HEK293 (cell line): ENCODE measurements at regions not wholly inside any gene's neighbourhood (a gene's known extent, or its start where the extent isn't known, plus 50 kb on each side); places are given as distances from the start of the nearest gene placed in this dataset.

ENCODE experiments used
- CTCF ChIA-PET: fragments of 350-600 bp; formaldehyde crosslinking; extraction: SDS; loops from one replicate; lab custom pipeline; 2021; ENCODE audit warnings: antibody characterized with exemption; lab: Yijun Ruan, JAX
- POLR2A ChIA-PET: fragments of 300-600 bp; formaldehyde crosslinking; extraction: SDS; loops from one replicate; lab custom pipeline; 2020; ENCODE audit warnings: antibody characterized with exemption, inconsistent platforms; lab: Yijun Ruan, JAX
- H3K27ac ChIP-seq: fragments of 200-500 bp; sonication (Bioruptor generic); 2 replicates; pipeline ENCODE4 v1.5.1; 2014; ENCODE audit warnings: low read depth, low read length, control low read depth, inconsistent platforms; ENCODE audit errors: extremely low read depth
- H3K36me3 ChIP-seq, 2 experiments: fragments of 200-500 bp in 1 of 2; sonication (Bioruptor generic) in 1 of 2; 1 replicate in 1 of 2; 2 replicates in 1 of 2; pipeline ENCODE4 v1.5.1; 2014 to 2017; ENCODE audit warnings: inconsistent platforms in 2 of 2, low read length in 2 of 2; ENCODE audit not compliant: control insufficient read depth in 2 of 2, insufficient read depth in 1 of 2
- H3K4me1 ChIP-seq: fragments of 200-500 bp; sonication (Bioruptor generic); 2 replicates; pipeline ENCODE4 v1.5.1; 2014; ENCODE audit warnings: mild to moderate bottlenecking, low read length, inconsistent platforms; ENCODE audit not compliant: control insufficient read depth, insufficient read depth
- H3K4me3 ChIP-seq: 2 replicates; pipeline ENCODE4 v1.5.1; 2011; ENCODE audit warnings: low read depth, mild to moderate bottlenecking, control low read depth, low read length, moderate library complexity
- H3K9me3 ChIP-seq: fragments of 200-500 bp; sonication (Bioruptor generic); 2 replicates; pipeline ENCODE4 v1.5.1; 2014; ENCODE audit warnings: low read depth, low read length, inconsistent platforms; ENCODE audit not compliant: control insufficient read depth, insufficient read depth
- EGR2 ChIP-seq: fragments of 450-650 bp; formaldehyde crosslinking; IDR thresholded peaks from 2 replicates; pipeline ENCODE4 v1.5.1; 2016; ENCODE audit warnings: low read depth, missing biosample characterization, missing genetic modification characterization
- GLI2 ChIP-seq: fragments of 450-650 bp; formaldehyde crosslinking; IDR thresholded peaks from 2 replicates; pipeline ENCODE4; 2017; ENCODE audit warnings: missing biosample characterization, missing genetic modification characterization, low read depth, borderline replicate concordance
- GLIS1 ChIP-seq: fragments of 450-650 bp; formaldehyde crosslinking; IDR thresholded peaks from 2 replicates; pipeline ENCODE4 v1.5.1; 2016; ENCODE audit warnings: missing biosample characterization, missing genetic modification characterization
- IKZF3 ChIP-seq: fragments of 450-650 bp; IDR thresholded peaks from 2 replicates; pipeline ENCODE4 v1.5.0; 2018; ENCODE audit warnings: missing biosample characterization, mild to moderate bottlenecking, missing genetic modification characterization, moderate library complexity
- KLF9 ChIP-seq: fragments of 450-650 bp; formaldehyde crosslinking; IDR thresholded peaks from 2 replicates; pipeline ENCODE4 v1.5.1; 2016; ENCODE audit warnings: missing biosample characterization, missing genetic modification characterization, low read depth
- MZF1 ChIP-seq: fragments of 450-650 bp; formaldehyde crosslinking; IDR thresholded peaks from 2 replicates; pipeline ENCODE4 v1.5.1; 2017; ENCODE audit warnings: missing biosample characterization, missing genetic modification characterization, borderline replicate concordance
- YY2 ChIP-seq: fragments of 450-650 bp; formaldehyde crosslinking; IDR thresholded peaks from 2 replicates; pipeline ENCODE4 v1.5.1; 2016; ENCODE audit warnings: missing biosample characterization, missing genetic modification characterization
- ZBTB17 ChIP-seq: fragments of 450-650 bp; formaldehyde crosslinking; IDR thresholded peaks from 2 replicates; pipeline ENCODE4 v1.5.1; 2016; ENCODE audit warnings: missing biosample characterization, missing genetic modification characterization
- ZBTB48 ChIP-seq: fragments of 450-650 bp; formaldehyde crosslinking; IDR thresholded peaks from 2 replicates; pipeline ENCODE4 v1.5.1; 2016; ENCODE audit warnings: missing biosample characterization, missing genetic modification characterization
- ZNF112 ChIP-seq: fragments of 450-650 bp; formaldehyde crosslinking; IDR thresholded peaks from 2 replicates; pipeline ENCODE4 v1.5.0; 2017; ENCODE audit warnings: missing biosample characterization, missing genetic modification characterization
- ZNF132 ChIP-seq: fragments of 450-650 bp; formaldehyde crosslinking; IDR thresholded peaks from 2 replicates; pipeline ENCODE4 v1.5.1; 2017; ENCODE audit warnings: missing biosample characterization, missing genetic modification characterization, borderline replicate concordance
- ZNF266 ChIP-seq: fragments of 450-650 bp; formaldehyde crosslinking; IDR thresholded peaks from 2 replicates; pipeline ENCODE4 v1.5.1; 2016; ENCODE audit warnings: missing biosample characterization, missing genetic modification characterization, low read depth
- ZNF350 ChIP-seq: fragments of 450-650 bp; formaldehyde crosslinking; IDR thresholded peaks from 2 replicates; pipeline ENCODE4 v1.5.0; 2017; ENCODE audit warnings: missing biosample characterization, mild to moderate bottlenecking, missing genetic modification characterization
- ZNF354C ChIP-seq: fragments of 450-650 bp; formaldehyde crosslinking; IDR thresholded peaks from 2 replicates; pipeline ENCODE4 v1.5.1; 2016; ENCODE audit warnings: missing biosample characterization, missing genetic modification characterization, low read depth, borderline replicate concordance
- ZNF658 ChIP-seq: fragments of 450-650 bp; formaldehyde crosslinking; IDR thresholded peaks from 2 replicates; pipeline ENCODE4; 2016; ENCODE audit warnings: missing biosample characterization, missing genetic modification characterization
- ZNF76 ChIP-seq: fragments of 450-650 bp; formaldehyde crosslinking; IDR thresholded peaks from 2 replicates; pipeline ENCODE4; 2016; ENCODE audit warnings: low read depth, missing biosample characterization, missing genetic modification characterization, borderline replicate concordance
- ZNF785 ChIP-seq: fragments of 450-650 bp; formaldehyde crosslinking; IDR thresholded peaks from 2 replicates; pipeline ENCODE4 v1.5.1; 2016; ENCODE audit warnings: missing biosample characterization, missing genetic modification characterization
- ZNF837 ChIP-seq: fragments of 450-650 bp; formaldehyde crosslinking; IDR thresholded peaks from 2 replicates; pipeline ENCODE4 v1.5.1; 2016; ENCODE audit warnings: missing biosample characterization, missing genetic modification characterization
- ZXDB ChIP-seq: fragments of 450-650 bp; formaldehyde crosslinking; IDR thresholded peaks from 2 replicates; pipeline ENCODE4 v1.5.1; 2016; ENCODE audit warnings: missing biosample characterization, missing genetic modification characterization
- TF ChIP-seq, protein P1 (sequence below): fragments of 450-650 bp; formaldehyde crosslinking; optimal IDR thresholded peaks from 2 replicates; pipeline ENCODE3; 2016; ENCODE audit warnings: missing biosample characterization, mild to moderate bottlenecking, missing genetic modification characterization
- TF ChIP-seq, protein P2 (sequence below): fragments of 450-650 bp; formaldehyde crosslinking; IDR thresholded peaks from 2 replicates; pipeline ENCODE4 v1.5.1; 2016; ENCODE audit warnings: missing biosample characterization, missing genetic modification characterization
- TF ChIP-seq, protein P3 (sequence below): fragments of 450-650 bp; IDR thresholded peaks from 2 replicates; pipeline ENCODE4 v1.5.1; 2018; ENCODE audit warnings: missing biosample characterization, mild to moderate bottlenecking, missing genetic modification characterization
- TF ChIP-seq, protein P4 (sequence below): fragments of 450-650 bp; formaldehyde crosslinking; conservative IDR thresholded peaks from 2 replicates; pipeline ENCODE4 v1.5.1; 2016; ENCODE audit warnings: low read depth, missing biosample characterization, missing genetic modification characterization
- TF ChIP-seq, protein P5 (sequence below): fragments of 450-650 bp; formaldehyde crosslinking; IDR thresholded peaks from 2 replicates; pipeline ENCODE4 v1.5.1; 2016; ENCODE audit warnings: missing biosample characterization, missing genetic modification characterization, low read depth

DNA sequence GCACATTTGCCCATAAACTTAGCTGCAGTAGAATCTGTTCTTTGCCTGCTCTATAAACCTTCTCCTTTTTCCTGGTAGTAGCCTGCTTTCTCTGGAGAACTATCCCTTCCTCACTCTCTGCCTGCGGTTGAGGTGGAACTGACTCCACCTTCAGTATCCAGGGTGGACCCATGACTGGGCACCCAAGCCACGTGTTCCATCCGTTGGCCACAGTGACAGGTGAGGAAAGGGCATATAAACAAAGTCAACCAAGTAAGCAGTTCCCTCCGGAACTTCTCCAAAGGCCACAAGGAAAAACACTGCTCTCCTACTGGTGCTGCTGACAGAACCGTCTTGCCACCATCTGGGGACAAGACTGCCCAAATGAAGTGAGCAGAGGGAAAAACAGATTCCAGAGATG, 218.8 kb downstream of the TFAP2A start:
- no peak overlapping the region for H3K4me3 ChIP-seq
- POLR2A ChIA-PET = no interaction called here
- no peak for TF ChIP-seq ZNF785 (tag by site-specific recombination)
- TF ChIP-seq ZNF354C (tag by site-specific recombination) = no peak
- TF ChIP-seq ZBTB17 = no peak
- no peak for TF ChIP-seq MZF1 (tag by site-specific recombination)
- TF ChIP-seq ZNF266 (tag by site-specific recombination) = no peak
- TF ChIP-seq, protein P1, sequence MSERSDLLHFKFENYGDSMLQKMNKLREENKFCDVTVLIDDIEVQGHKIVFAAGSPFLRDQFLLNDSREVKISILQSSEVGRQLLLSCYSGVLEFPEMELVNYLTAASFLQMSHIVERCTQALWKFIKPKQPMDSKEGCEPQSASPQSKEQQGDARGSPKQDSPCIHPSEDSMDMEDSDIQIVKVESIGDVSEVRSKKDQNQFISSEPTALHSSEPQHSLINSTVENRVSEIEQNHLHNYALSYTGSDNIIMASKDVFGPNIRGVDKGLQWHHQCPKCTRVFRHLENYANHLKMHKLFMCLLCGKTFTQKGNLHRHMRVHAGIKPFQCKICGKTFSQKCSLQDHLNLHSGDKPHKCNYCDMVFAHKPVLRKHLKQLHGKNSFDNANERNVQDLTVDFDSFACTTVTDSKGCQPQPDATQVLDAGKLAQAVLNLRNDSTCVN (tag by site-specific recombination) = no peak
- TF ChIP-seq ZXDB (tag by site-specific recombination) = no peak
- no peak for TF ChIP-seq ZNF112 (tag by site-specific recombination)
- TF ChIP-seq IKZF3 (tag by site-specific recombination) = no peak
- TF ChIP-seq ZNF350 (tag by site-specific recombination) = no peak
- TF ChIP-seq, protein P2, sequence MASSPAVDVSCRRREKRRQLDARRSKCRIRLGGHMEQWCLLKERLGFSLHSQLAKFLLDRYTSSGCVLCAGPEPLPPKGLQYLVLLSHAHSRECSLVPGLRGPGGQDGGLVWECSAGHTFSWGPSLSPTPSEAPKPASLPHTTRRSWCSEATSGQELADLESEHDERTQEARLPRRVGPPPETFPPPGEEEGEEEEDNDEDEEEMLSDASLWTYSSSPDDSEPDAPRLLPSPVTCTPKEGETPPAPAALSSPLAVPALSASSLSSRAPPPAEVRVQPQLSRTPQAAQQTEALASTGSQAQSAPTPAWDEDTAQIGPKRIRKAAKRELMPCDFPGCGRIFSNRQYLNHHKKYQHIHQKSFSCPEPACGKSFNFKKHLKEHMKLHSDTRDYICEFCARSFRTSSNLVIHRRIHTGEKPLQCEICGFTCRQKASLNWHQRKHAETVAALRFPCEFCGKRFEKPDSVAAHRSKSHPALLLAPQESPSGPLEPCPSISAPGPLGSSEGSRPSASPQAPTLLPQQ (tag by site-specific recombination) = no peak
- TF ChIP-seq YY2 (tag by site-specific recombination) = no peak
- no peak for TF ChIP-seq GLIS1
- TF ChIP-seq ZBTB48 (tag by site-specific recombination) = no peak
- TF ChIP-seq, protein P3, sequence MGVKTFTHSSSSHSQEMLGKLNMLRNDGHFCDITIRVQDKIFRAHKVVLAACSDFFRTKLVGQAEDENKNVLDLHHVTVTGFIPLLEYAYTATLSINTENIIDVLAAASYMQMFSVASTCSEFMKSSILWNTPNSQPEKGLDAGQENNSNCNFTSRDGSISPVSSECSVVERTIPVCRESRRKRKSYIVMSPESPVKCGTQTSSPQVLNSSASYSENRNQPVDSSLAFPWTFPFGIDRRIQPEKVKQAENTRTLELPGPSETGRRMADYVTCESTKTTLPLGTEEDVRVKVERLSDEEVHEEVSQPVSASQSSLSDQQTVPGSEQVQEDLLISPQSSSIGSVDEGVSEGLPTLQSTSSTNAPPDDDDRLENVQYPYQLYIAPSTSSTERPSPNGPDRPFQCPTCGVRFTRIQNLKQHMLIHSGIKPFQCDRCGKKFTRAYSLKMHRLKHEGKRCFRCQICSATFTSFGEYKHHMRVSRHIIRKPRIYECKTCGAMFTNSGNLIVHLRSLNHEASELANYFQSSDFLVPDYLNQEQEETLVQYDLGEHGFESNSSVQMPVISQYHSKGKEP (tag by site-specific recombination) = no peak
- no peak for TF ChIP-seq EGR2 (tag by site-specific recombination)
- H3K27ac ChIP-seq = no peak overlapping the region
- no peaks in the 10 kb centered on the region for H3K36me3 ChIP-seq
- H3K4me1 ChIP-seq = peaks cover 6% of the 10 kb centered on the region
- no peaks in the 10 kb centered on the region for H3K9me3 ChIP-seq
- CTCF ChIA-PET = interaction anchor here (0.5 kb wide), 1 partner anchor 57 kb away, joined by 3 read pairs; no protein-coding TSS in a partner anchor

DNA sequence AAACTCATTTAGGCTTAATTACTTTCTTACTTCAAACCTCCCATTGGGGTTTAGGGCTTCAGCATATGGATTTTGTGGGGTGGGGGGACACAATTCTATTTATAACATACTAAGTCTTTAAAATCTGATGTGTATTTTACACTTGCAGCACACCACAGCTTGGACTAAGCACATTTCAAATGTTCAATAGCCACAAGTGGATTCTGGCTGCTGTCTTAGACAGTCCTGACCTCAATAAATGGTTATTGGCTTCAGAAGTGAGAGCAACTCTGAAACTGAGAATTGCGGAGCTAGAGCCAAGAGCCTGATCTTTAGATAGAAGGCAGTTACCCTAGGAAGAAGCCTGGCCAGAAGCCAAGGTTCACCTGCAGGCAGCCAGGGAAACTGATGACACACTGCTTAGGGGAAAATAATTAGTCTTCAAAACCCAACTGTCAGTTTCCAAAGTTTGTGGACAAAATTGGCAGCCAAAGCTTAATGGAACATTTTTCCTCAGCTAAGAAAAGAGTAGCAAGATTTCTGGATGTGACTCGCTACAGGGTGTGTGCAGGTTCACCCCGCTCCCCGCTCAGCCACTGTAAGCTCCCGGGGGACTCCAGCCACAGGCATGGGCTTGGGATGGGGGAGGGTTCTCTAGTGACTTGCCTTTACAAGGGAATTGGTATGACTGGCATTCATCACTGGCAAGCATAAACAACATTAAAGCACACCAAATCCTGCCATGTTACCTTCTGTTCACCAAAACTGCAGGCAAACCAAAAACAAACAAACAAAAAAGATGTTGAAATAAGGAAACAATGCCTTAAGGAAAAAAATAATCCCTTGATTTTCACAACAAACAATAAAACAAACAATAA, 219.8 kb downstream of the TFAP2A start:
- Histone ChIP-seq H3K36me3 (no peaks in the 10 kb centered on the region), H3K4me1 (peaks cover 6% of the 10 kb centered on the region), H3K9me3 (no peaks in the 10 kb centered on the region), H3K4me3 (no peak overlapping the region), H3K27ac (no peak overlapping the region)
- POLR2A ChIA-PET = no interaction called here
- CTCF ChIA-PET = interaction anchor here (0.7 to 0.9 kb wide), 2 partner anchors 30 to 562 kb away, joined by 3 read pairs; no protein-coding TSS in a partner anchor
- TF ChIP-seq GLI2 (no peak), KLF9 (tag by site-specific recombination) (no peak), ZNF76 (tag by site-specific recombination) (no peak), ZNF837 (tag by site-specific recombination) (no peak), ZNF658 (tag by site-specific recombination) (no peak), ZNF132 (tag by site-specific recombination) (no peak)
- TF ChIP-seq, protein P4, sequence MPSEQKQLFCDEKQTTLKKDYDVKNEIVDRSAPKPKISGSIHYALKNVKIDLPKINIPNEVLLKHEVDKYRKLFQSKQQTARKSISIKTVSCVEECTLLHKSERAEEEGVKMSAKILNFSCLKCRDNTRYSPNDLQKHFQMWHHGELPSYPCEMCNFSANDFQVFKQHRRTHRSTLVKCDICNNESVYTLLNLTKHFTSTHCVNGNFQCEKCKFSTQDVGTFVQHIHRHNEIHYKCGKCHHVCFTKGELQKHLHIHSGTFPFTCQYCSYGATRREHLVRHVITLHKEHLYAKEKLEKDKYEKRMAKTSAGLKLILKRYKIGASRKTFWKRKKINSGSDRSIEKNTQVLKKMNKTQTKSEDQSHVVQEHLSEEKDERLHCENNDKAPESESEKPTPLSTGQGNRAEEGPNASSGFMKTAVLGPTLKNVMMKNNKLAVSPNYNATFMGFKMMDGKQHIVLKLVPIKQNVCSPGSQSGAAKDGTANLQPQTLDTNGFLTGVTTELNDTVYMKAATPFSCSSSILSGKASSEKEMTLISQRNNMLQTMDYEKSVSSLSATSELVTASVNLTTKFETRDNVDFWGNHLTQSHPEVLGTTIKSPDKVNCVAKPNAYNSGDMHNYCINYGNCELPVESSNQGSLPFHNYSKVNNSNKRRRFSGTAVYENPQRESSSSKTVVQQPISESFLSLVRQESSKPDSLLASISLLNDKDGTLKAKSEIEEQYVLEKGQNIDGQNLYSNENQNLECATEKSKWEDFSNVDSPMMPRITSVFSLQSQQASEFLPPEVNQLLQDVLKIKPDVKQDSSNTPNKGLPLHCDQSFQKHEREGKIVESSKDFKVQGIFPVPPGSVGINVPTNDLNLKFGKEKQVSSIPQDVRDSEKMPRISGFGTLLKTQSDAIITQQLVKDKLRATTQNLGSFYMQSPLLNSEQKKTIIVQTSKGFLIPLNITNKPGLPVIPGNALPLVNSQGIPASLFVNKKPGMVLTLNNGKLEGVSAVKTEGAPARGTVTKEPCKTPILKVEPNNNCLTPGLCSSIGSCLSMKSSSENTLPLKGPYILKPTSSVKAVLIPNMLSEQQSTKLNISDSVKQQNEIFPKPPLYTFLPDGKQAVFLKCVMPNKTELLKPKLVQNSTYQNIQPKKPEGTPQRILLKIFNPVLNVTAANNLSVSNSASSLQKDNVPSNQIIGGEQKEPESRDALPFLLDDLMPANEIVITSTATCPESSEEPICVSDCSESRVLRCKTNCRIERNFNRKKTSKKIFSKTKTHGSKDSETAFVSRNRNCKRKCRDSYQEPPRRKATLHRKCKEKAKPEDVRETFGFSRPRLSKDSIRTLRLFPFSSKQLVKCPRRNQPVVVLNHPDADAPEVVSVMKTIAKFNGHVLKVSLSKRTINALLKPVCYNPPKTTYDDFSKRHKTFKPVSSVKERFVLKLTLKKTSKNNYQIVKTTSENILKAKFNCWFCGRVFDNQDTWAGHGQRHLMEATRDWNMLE (tag by site-specific recombination) = no peak
- TF ChIP-seq, protein P5, sequence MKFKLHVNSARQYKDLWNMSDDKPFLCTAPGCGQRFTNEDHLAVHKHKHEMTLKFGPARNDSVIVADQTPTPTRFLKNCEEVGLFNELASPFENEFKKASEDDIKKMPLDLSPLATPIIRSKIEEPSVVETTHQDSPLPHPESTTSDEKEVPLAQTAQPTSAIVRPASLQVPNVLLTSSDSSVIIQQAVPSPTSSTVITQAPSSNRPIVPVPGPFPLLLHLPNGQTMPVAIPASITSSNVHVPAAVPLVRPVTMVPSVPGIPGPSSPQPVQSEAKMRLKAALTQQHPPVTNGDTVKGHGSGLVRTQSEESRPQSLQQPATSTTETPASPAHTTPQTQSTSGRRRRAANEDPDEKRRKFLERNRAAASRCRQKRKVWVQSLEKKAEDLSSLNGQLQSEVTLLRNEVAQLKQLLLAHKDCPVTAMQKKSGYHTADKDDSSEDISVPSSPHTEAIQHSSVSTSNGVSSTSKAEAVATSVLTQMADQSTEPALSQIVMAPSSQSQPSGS (tag by site-specific recombination) = no peak
